Uterus (tissue), 3 donors: ENCODE measurements at regions not wholly inside any gene's neighbourhood (a gene's known extent, or its start where the extent isn't known, plus 50 kb on each side); places are given as distances from the start of the nearest gene placed in this dataset.

Experiments used
- DNase-seq, 2 donors: peaks; one replicate each; pipeline ENCODE4 v3.0.0-alpha.2; 2019 to 2020
- H3K27ac ChIP-seq, 2 donors: fragments of 200-600 bp; sonication (generic); 1 replicate in 1 of 2; 2 replicates in 1 of 2; pipeline ENCODE4 v1.5.1; 2016 to 2018
- H3K27me3 ChIP-seq, 2 donors: fragments of 200-600 bp; sonication (generic); one replicate each; pipeline ENCODE4 v1.5.1; 2018 to 2019; ENCODE audit warnings: control low read depth in 1 of 2
- H3K36me3 ChIP-seq, 2 donors: fragments of 200-600 bp; sonication (generic); one replicate each; pipeline ENCODE4 v1.5.1; 2019; ENCODE audit warnings: control low read depth in 1 of 2
- H3K4me1 ChIP-seq, 2 donors: fragments of 200-600 bp; sonication (generic); one replicate each; pipeline ENCODE4 v1.5.1; 2018 to 2019; ENCODE audit warnings: control low read depth in 1 of 2
- H3K4me3 ChIP-seq, 2 donors: fragments of 200-600 bp; sonication (generic); 1 replicate in 1 of 2; 2 replicates in 1 of 2; pipeline ENCODE4 v1.5.1; 2018 to 2019; ENCODE audit warnings: mild to moderate bottlenecking in 1 of 2
- H3K9me3 ChIP-seq, 2 donors: fragments of 200-600 bp; sonication (generic); one replicate each; pipeline ENCODE4 v1.5.1; 2019; ENCODE audit warnings: control low read depth in 1 of 2
- CTCF ChIP-seq, 4 experiments: fragments of 200-600 bp in 2 of 4; fragments of 450-650 bp in 2 of 4; sonication (generic) in 2 of 4; IDR thresholded peaks; one replicate each; pipeline ENCODE4 v1.5.1; 2016 to 2019; ENCODE audit warnings: antibody characterized with exemption in 4 of 4, mild to moderate bottlenecking in 2 of 4, moderate library complexity in 1 of 4
- POLR2A ChIP-seq, 2 donors: fragments of 450-650 bp; IDR thresholded peaks; one replicate each; pipeline ENCODE4 v1.6.1; 2016; ENCODE audit warnings: antibody characterized with exemption in 2 of 2, mild to moderate bottlenecking in 1 of 2, moderate library complexity in 1 of 2
- intact Hi-C: fragments of 100-400 bp; cut with DNase I; formaldehyde crosslinking; loops from one replicate; pipeline ENCODE4 v1.15.1; 2023; ENCODE audit warnings: low total_unique reads
- donor health status: DM: yes; HTN: yes; CAD: no.

GRCh38 chr13:40386586-40386985 lies 279.9 kb downstream of the FOXO1 start:
- H3K27me3 ChIP-seq: no peaks in the 10 kb centered on the region
- H3K27ac ChIP-seq: no peak overlapping the region
- no peak for TF ChIP-seq CTCF (IDR thresholded peaks at IDR 0.05)
- TF ChIP-seq POLR2A (IDR thresholded peaks at IDR 0.05): no peak
- no peaks in the 10 kb centered on the region for H3K36me3 ChIP-seq
- intact Hi-C loops: no loop called here
- H3K4me3 ChIP-seq: no peak overlapping the region
- no peaks in the 10 kb centered on the region for H3K4me1 ChIP-seq
- DNase-seq: no peak
- H3K9me3 ChIP-seq: no peaks in the 10 kb centered on the region

GRCh38 chr13:40387775-40388174 lies 278.7 kb downstream of the FOXO1 start:
- Histone ChIP-seq H3K36me3 (no peaks in the 10 kb centered on the region), H3K27ac (no peak overlapping the region), H3K27me3 (no peaks in the 10 kb centered on the region), H3K4me3 (no peak overlapping the region), H3K4me1 (no peaks in the 10 kb centered on the region), H3K9me3 (no peaks in the 10 kb centered on the region)
- no peak for DNase-seq
- intact Hi-C loops: no loop called here
- TF ChIP-seq CTCF (IDR thresholded peaks at IDR 0.05) (no peak), POLR2A (IDR thresholded peaks at IDR 0.05) (no peak)

GRCh38 chr13:40388617-40389016 lies 277.8 kb downstream of the FOXO1 start:
- Histone ChIP-seq H3K4me3 (no peak overlapping the region), H3K27me3 (no peaks in the 10 kb centered on the region)
- DNase-seq: no peak

GRCh38 chr13:40389081-40389641 lies 277.3 kb downstream of the FOXO1 start:
- no peaks in the 10 kb centered on the region for H3K4me1 ChIP-seq
- no peaks in the 10 kb centered on the region for H3K9me3 ChIP-seq
- intact Hi-C loops: no loop called here
- no peaks in the 10 kb centered on the region for H3K36me3 ChIP-seq
- no peaks in the 10 kb centered on the region for H3K27me3 ChIP-seq
- H3K4me3 ChIP-seq: no peak overlapping the region
- no peak for DNase-seq
- TF ChIP-seq POLR2A (IDR thresholded peaks at IDR 0.05) (no peak), CTCF (IDR thresholded peaks at IDR 0.05) (no peak)
- no peak overlapping the region for H3K27ac ChIP-seq

More at GRCh38 chr13:40388617-40389016, 277.8 kb downstream of the FOXO1 start:
- TF ChIP-seq CTCF (IDR thresholded peaks at IDR 0.05): no peak
- no peak for TF ChIP-seq POLR2A (IDR thresholded peaks at IDR 0.05)
- intact Hi-C loops: no loop called here
- Histone ChIP-seq H3K9me3 (no peaks in the 10 kb centered on the region), H3K4me1 (no peaks in the 10 kb centered on the region), H3K27ac (no peak overlapping the region), H3K36me3 (no peaks in the 10 kb centered on the region)

GRCh38 chr13:40390401-40390916 lies 276.0 kb downstream of the FOXO1 start:
- Histone ChIP-seq H3K9me3 (no peaks in the 10 kb centered on the region), H3K4me3 (no peak overlapping the region), H3K27ac (no peak overlapping the region), H3K4me1 (no peaks in the 10 kb centered on the region), H3K36me3 (no peaks in the 10 kb centered on the region), H3K27me3 (no peaks in the 10 kb centered on the region)
- no peak for DNase-seq
- TF ChIP-seq POLR2A (IDR thresholded peaks at IDR 0.05) (no peak), CTCF (IDR thresholded peaks at IDR 0.05) (no peak)
- intact Hi-C loops: no loop called here
